Smooth muscle cell (in vitro differentiated cells): ENCODE measurements at regions not wholly inside any gene's neighbourhood (a gene's known extent, or its start where the extent isn't known, plus 50 kb on each side); places are given as distances from the start of the nearest gene placed in this dataset.

Experiments used
- DNase-seq: peaks from one replicate; lab custom pipeline; 2025; ENCODE audit not compliant: unreplicated experiment; lab: John Stamatoyannopoulos, UW
- H2AFZ ChIP-seq: fragments of 200-600 bp; sonication (generic); 2 replicates; pipeline ENCODE4 v1.6.0; 2016; ENCODE audit warnings: antibody characterized with exemption, low read depth, mild to moderate bottlenecking
- H3F3A ChIP-seq: fragments of 200-600 bp; sonication (generic); 2 replicates; pipeline ENCODE4 v1.6.0; 2017; ENCODE audit warnings: antibody characterized with exemption, low read depth
- H3K27ac ChIP-seq: fragments of 200-600 bp; sonication (generic); 2 replicates; pipeline ENCODE4 v1.5.1; 2016; ENCODE audit warnings: low read depth, mild to moderate bottlenecking
- H3K27me3 ChIP-seq: fragments of 200-600 bp; sonication (generic); 2 replicates; pipeline ENCODE4 v1.6.1; 2016; ENCODE audit warnings: low read depth, mild to moderate bottlenecking
- H3K36me3 ChIP-seq: fragments of 200-600 bp; sonication (generic); 2 replicates; pipeline ENCODE4 v1.5.1; 2016; ENCODE audit warnings: low read depth
- H3K4me1 ChIP-seq: fragments of 200-600 bp; sonication (generic); 2 replicates; pipeline ENCODE4 v1.5.1; 2016; ENCODE audit warnings: low read depth
- H3K4me2 ChIP-seq: fragments of 200-600 bp; sonication (generic); 2 replicates; pipeline ENCODE4 v1.6.0; 2016; ENCODE audit warnings: mild to moderate bottlenecking
- H3K4me3 ChIP-seq: fragments of 200-600 bp; sonication (generic); 2 replicates; pipeline ENCODE4 v1.5.1; 2016; ENCODE audit warnings: mild to moderate bottlenecking
- H3K79me2 ChIP-seq: fragments of 200-600 bp; sonication (generic); 2 replicates; pipeline ENCODE4 v1.6.0; 2016; ENCODE audit warnings: low read depth, mild to moderate bottlenecking
- H3K9ac ChIP-seq: fragments of 200-600 bp; sonication (generic); 2 replicates; pipeline ENCODE4 v1.6.0; 2016; ENCODE audit warnings: low read depth
- H3K9me3 ChIP-seq: fragments of 200-600 bp; sonication (generic); replicated peaks from 2 replicates; pipeline ENCODE4 v1.5.1; 2016; ENCODE audit warnings: low read depth
- H4K20me1 ChIP-seq: fragments of 200-600 bp; sonication (generic); 2 replicates; pipeline ENCODE4 v1.6.0; 2016; ENCODE audit warnings: low read depth
- CTCF ChIP-seq: fragments of 200-600 bp; sonication (generic); IDR thresholded peaks from 2 replicates; pipeline ENCODE4 v1.5.1; 2017; ENCODE audit warnings: borderline replicate concordance, mild to moderate bottlenecking, antibody characterized with exemption; ENCODE audit not compliant: insufficient read depth, poor library complexity, severe bottlenecking
- WGBS: methylation state at CpG from one replicate; pipeline ENCODE4 v1.1.7; 2016; ENCODE audit warnings: low lambda C conversion rate; 5-methylcytosine and 5-hydroxymethylcytosine counted together

GRCh38 chr1:14474856-14475255, 123.6 kb upstream of the KAZN start:
- Histone ChIP-seq H3K4me3 (no peak overlapping the region), H3K79me2 (no peaks in the 10 kb centered on the region), H3F3A (no peaks in the 10 kb centered on the region), H4K20me1 (no peaks in the 10 kb centered on the region), H3K4me1 (no peaks in the 10 kb centered on the region), H3K27ac (no peak overlapping the region), H3K36me3 (no peaks in the 10 kb centered on the region), H3K9me3 (no peaks in the 10 kb centered on the region), H3K4me2 (no peak overlapping the region), H2AFZ (no peak overlapping the region), H3K27me3 (peaks cover 35% of the 10 kb centered on the region), H3K9ac (no peak overlapping the region)
- DNase-seq = no peak
- 88% methylated on average over 1 of the region's 1 CpG for WGBS
- TF ChIP-seq CTCF = no peak

- Histone ChIP-seq H3K79me2 (no peaks in the 10 kb centered on the region), H3K4me2 (no peak overlapping the region), H3K9me3 (no peaks in the 10 kb centered on the region), H3F3A (no peaks in the 10 kb centered on the region), H3K36me3 (no peaks in the 10 kb centered on the region), H2AFZ (no peak overlapping the region), H3K27me3 (peaks cover 31% of the 10 kb centered on the region), H3K9ac (no peak overlapping the region), H3K4me3 (no peak overlapping the region), H3K27ac (no peak overlapping the region), H3K4me1 (no peaks in the 10 kb centered on the region), H4K20me1 (no peaks in the 10 kb centered on the region)
- no peak for TF ChIP-seq CTCF
- no peak for DNase-seq
- 74% methylated on average over 8 of the region's 8 CpGs for WGBS
Observed at GRCh38 chr1:14476170-14476955, 122.1 kb upstream of the KAZN start.

GRCh38 chr1:14478120-14478519, 120.4 kb upstream of the KAZN start:
- Histone ChIP-seq H3K27ac (no peak overlapping the region), H3F3A (no peaks in the 10 kb centered on the region), H3K79me2 (no peaks in the 10 kb centered on the region), H3K9me3 (no peaks in the 10 kb centered on the region), H2AFZ (no peak overlapping the region), H3K9ac (no peak overlapping the region), H3K4me3 (no peak overlapping the region), H3K4me2 (no peak overlapping the region), H3K4me1 (no peaks in the 10 kb centered on the region), H4K20me1 (no peaks in the 10 kb centered on the region), H3K36me3 (no peaks in the 10 kb centered on the region), H3K27me3 (peaks cover 40% of the 10 kb centered on the region)
- TF ChIP-seq CTCF = no peak
- DNase-seq = no peak
- 83% methylated on average over 2 of the region's 2 CpGs for WGBS

GRCh38 chr1:14479865-14480264, 118.6 kb upstream of the KAZN start:
- Histone ChIP-seq H3K9ac (no peak overlapping the region), H3K4me2 (no peak overlapping the region), H3F3A (no peaks in the 10 kb centered on the region), H3K27ac (no peak overlapping the region), H2AFZ (no peak overlapping the region), H3K4me3 (no peak overlapping the region), H3K4me1 (no peaks in the 10 kb centered on the region), H3K79me2 (no peaks in the 10 kb centered on the region), H3K36me3 (no peaks in the 10 kb centered on the region), H3K27me3 (peaks cover 40% of the 10 kb centered on the region), H4K20me1 (no peaks in the 10 kb centered on the region), H3K9me3 (no peaks in the 10 kb centered on the region)
- no peak for TF ChIP-seq CTCF
- WGBS = 37% methylated on average over 4 of the region's 4 CpGs
- DNase-seq = no peak
